PC-9 (cell line): ENCODE measurements at regions not wholly inside any gene's neighbourhood (a gene's known extent, or its start where the extent isn't known, plus 50 kb on each side); places are given as distances from the start of the nearest gene placed in this dataset.

Experiments
- BruUV-seq: library from RNA; stranded (reverse); fragments of 400-500 nt; replicated peaks from 2 replicates; lab custom pipeline; 2021; lab: Mats Ljungman, UMichigan
- CTCF ChIA-PET: fragments of 300-600 bp; sonication (Branson Sonifier 250); formaldehyde crosslinking; loops from one replicate; lab custom pipeline; 2022; ENCODE audit warnings: antibody characterized with exemption; lab: Charles Lee
- POLR2A ChIA-PET: fragments of 300-600 bp; sonication (Branson Sonifier 250); formaldehyde crosslinking; loops from one replicate; lab custom pipeline; 2022; ENCODE audit warnings: antibody characterized with exemption; ENCODE audit not compliant: unreplicated experiment; lab: Charles Lee
- DNase-seq, 2 experiments: peaks; one replicate each; pipeline versions ENCODE4 v3.0.0 to v3.0.0-alpha.2; 2015 to 2022; ENCODE audit warnings: mixed read lengths in 1 of 2
- H2AFZ ChIP-seq: fragments of 200-600 bp; sonication (generic); 2 replicates; pipeline ENCODE4 v1.8.1; 2017; ENCODE audit warnings: antibody characterized with exemption
- H3F3A ChIP-seq: fragments of 200-600 bp; sonication (generic); 2 replicates; pipeline ENCODE4 v1.8.1; 2017; ENCODE audit warnings: antibody characterized with exemption, mild to moderate bottlenecking, low read depth; ENCODE audit not compliant: insufficient read depth
- H3K27ac ChIP-seq: fragments of 200-600 bp; sonication (generic); 2 replicates; pipeline ENCODE4 v1.6.1; 2016; ENCODE audit warnings: mixed run types
- H3K27me3 ChIP-seq: fragments of 200-600 bp; sonication (generic); 2 replicates; pipeline ENCODE4 v1.6.1; 2016; ENCODE audit warnings: low read depth, mixed run types; ENCODE audit not compliant: insufficient read depth
- H3K36me3 ChIP-seq: fragments of 200-600 bp; sonication (generic); 2 replicates; pipeline ENCODE4 v1.6.1; 2016; ENCODE audit warnings: low read depth, mixed run types
- H3K4me1 ChIP-seq: fragments of 200-600 bp; sonication (generic); replicated peaks from 2 replicates; pipeline ENCODE4 v1.6.1; 2016; ENCODE audit warnings: mixed run types; ENCODE audit not compliant: insufficient read depth
- H3K4me2 ChIP-seq: fragments of 200-600 bp; sonication (generic); 2 replicates; pipeline ENCODE4 v1.6.1; 2017; ENCODE audit warnings: mixed run types
- H3K4me3 ChIP-seq: fragments of 200-600 bp; sonication (generic); 2 replicates; pipeline ENCODE4 v1.6.1; 2016; ENCODE audit warnings: mixed run types
- H3K79me2 ChIP-seq: fragments of 200-600 bp; sonication (generic); 2 replicates; pipeline ENCODE4 v1.6.1; 2017; ENCODE audit warnings: low read depth, mixed run types
- H3K9me2 ChIP-seq: fragments of 200-600 bp; sonication (generic); 2 replicates; pipeline ENCODE4 v1.8.1; 2017; ENCODE audit warnings: mild to moderate bottlenecking; ENCODE audit not compliant: insufficient read depth
- H3K9me3 ChIP-seq: fragments of 200-600 bp; sonication (generic); 2 replicates; pipeline ENCODE4 v1.8.1; 2016; ENCODE audit warnings: low read depth; ENCODE audit not compliant: insufficient read depth
- H4K20me1 ChIP-seq: fragments of 200-600 bp; sonication (generic); 2 replicates; pipeline ENCODE4 v1.8.1; 2017; ENCODE audit not compliant: insufficient read depth
- EZH2 ChIP-seq: fragments of 200-600 bp; sonication (generic); IDR thresholded peaks from 2 replicates; pipeline ENCODE4 v1.8.0; 2017; ENCODE audit warnings: antibody characterized with exemption, low read depth
- intact Hi-C: fragments of 100-400 bp; cut with micrococcal nuclease; formaldehyde crosslinking; loops from one replicate; pipeline ENCODE4 v1.10.0; 2022; ENCODE audit not compliant: unreplicated experiment
- TF ChIP-seq, protein P1 (sequence below): fragments of 200-600 bp; sonication (generic); conservative IDR thresholded peaks from 2 replicates; pipeline ENCODE4 v1.6.1; 2017; ENCODE audit warnings: mixed run types, antibody characterized with exemption, mild to moderate bottlenecking, moderate library complexity

DNA sequence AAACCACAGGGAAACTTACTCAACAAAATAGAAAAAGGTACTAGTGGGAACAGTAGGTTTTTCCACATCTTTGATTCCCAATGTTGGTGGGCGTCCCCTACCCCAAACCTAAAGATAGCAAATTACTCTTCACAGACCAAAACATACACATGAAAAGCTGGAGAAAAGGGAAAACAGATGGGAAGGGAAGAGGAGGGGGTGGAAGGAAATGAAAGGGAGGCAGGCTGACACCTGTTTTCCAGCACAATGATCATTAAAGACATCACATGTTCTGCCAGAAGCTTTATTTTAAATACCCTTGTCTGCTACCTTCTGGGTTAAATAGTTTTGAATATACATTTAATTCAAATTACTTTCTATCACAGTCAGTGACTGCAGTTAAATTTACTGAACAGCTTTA is 1617.9 kb upstream of the SEL1L start:
- no peaks in the 10 kb centered on the region for H4K20me1 ChIP-seq
- no TSS peak for BruUV-seq
- no peak overlapping the region for H2AFZ ChIP-seq
- no peaks in the 10 kb centered on the region for H3K9me3 ChIP-seq
- no peaks in the 10 kb centered on the region for H3K36me3 ChIP-seq
- intact Hi-C loops = no loop called here
- no peaks in the 10 kb centered on the region for H3K27me3 ChIP-seq
- no peak overlapping the region for H3K4me2 ChIP-seq
- no peak overlapping the region for H3K4me3 ChIP-seq
- H3K27ac ChIP-seq = no peak overlapping the region
- no peaks in the 10 kb centered on the region for H3K9me2 ChIP-seq
- ChIA-PET POLR2A (no interaction called here), CTCF (no interaction called here)
- no peaks in the 10 kb centered on the region for H3K79me2 ChIP-seq
- H3F3A ChIP-seq = no peaks in the 10 kb centered on the region
- TF ChIP-seq, protein P1, sequence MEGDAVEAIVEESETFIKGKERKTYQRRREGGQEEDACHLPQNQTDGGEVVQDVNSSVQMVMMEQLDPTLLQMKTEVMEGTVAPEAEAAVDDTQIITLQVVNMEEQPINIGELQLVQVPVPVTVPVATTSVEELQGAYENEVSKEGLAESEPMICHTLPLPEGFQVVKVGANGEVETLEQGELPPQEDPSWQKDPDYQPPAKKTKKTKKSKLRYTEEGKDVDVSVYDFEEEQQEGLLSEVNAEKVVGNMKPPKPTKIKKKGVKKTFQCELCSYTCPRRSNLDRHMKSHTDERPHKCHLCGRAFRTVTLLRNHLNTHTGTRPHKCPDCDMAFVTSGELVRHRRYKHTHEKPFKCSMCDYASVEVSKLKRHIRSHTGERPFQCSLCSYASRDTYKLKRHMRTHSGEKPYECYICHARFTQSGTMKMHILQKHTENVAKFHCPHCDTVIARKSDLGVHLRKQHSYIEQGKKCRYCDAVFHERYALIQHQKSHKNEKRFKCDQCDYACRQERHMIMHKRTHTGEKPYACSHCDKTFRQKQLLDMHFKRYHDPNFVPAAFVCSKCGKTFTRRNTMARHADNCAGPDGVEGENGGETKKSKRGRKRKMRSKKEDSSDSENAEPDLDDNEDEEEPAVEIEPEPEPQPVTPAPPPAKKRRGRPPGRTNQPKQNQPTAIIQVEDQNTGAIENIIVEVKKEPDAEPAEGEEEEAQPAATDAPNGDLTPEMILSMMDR = no peak
- no peak for TF ChIP-seq EZH2
- no peaks in the 10 kb centered on the region for H3K4me1 ChIP-seq
- DNase-seq = no peak

DNA sequence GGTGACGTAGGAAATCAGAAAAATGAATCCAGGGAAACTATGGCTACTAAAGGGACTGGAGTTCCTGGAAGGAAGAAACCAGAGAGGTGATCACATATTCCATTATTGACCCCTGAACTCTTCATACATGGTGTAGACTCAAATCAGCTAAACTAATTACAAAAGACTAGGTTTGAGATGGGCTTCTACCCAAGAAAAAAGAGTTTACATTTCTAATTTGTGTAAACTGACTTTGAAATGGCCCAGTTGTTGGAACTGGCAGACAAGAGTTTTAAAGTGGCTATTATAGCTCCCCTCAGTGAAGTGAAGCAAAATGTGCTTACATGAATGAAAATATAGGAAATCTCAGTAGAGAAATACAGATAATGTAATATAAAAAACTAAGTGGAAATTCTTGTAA is 1619.4 kb upstream of the SEL1L start:
- H3K36me3 ChIP-seq = no peaks in the 10 kb centered on the region
- intact Hi-C loops = no loop called here
- ChIA-PET POLR2A (no interaction called here), CTCF (no interaction called here)
- BruUV-seq = no TSS peak
- H3K27me3 ChIP-seq = no peaks in the 10 kb centered on the region
- H2AFZ ChIP-seq = no peak overlapping the region
- H3K4me3 ChIP-seq = no peak overlapping the region
- no peaks in the 10 kb centered on the region for H3K4me1 ChIP-seq
- no peaks in the 10 kb centered on the region for H3K9me3 ChIP-seq
- DNase-seq = no peak
- no peak for TF ChIP-seq EZH2
- TF ChIP-seq, protein P1 = no peak
- H3K9me2 ChIP-seq = no peaks in the 10 kb centered on the region
- H3F3A ChIP-seq = no peaks in the 10 kb centered on the region
- no peak overlapping the region for H3K4me2 ChIP-seq
- H3K79me2 ChIP-seq = no peaks in the 10 kb centered on the region
- no peak overlapping the region for H3K27ac ChIP-seq
- no peaks in the 10 kb centered on the region for H4K20me1 ChIP-seq

DNA sequence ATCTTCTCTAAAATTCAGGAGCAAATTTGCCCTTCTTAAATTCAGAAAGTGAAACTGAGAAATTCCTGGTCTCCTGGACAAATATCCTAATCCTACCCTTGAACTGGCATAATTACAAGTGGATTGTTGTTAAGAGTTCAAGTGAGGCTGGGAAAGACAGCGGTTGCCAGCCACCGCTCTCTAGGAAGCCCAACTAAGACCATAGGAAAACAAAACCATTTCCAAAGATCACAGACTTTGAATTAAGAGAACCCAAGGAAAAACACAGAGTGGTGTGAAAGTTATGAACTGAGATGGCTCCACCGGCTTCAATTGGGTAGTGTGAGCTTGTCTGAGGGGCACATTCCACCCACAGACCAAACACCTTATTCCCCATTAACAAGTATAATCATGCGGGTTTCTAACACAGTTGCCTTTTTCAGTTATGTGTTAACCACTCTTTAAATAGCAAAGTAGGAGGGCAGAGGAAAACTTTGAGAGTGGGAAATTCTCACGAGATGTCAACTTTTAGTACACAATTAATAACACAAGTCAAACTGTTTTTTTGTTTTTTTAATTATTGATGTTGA is 1628.8 kb upstream of the SEL1L start:
- H3K9me3 ChIP-seq = no peaks in the 10 kb centered on the region; the same call in 1 of the 2 replicates
- ChIA-PET CTCF (no interaction called here), POLR2A (no interaction called here)
- H3F3A ChIP-seq = no peaks in the 10 kb centered on the region
- no peaks in the 10 kb centered on the region for H4K20me1 ChIP-seq
- H3K27me3 ChIP-seq = no peaks in the 10 kb centered on the region
- DNase-seq = no peak
- H3K4me1 ChIP-seq = no peaks in the 10 kb centered on the region
- intact Hi-C loops = no loop called here
- H3K36me3 ChIP-seq = no peaks in the 10 kb centered on the region
- no peaks in the 10 kb centered on the region for H3K9me2 ChIP-seq
- no peak overlapping the region for H2AFZ ChIP-seq
- BruUV-seq = no TSS peak
- no peaks in the 10 kb centered on the region for H3K79me2 ChIP-seq
- no peak overlapping the region for H3K4me3 ChIP-seq
- no peak for TF ChIP-seq EZH2
- TF ChIP-seq, protein P1 = no peak
- no peak overlapping the region for H3K27ac ChIP-seq
- H3K4me2 ChIP-seq = no peak overlapping the region
